Colonic mucosa (tissue), 4 donors: ENCODE measurements at regions not wholly inside any gene's neighbourhood (a gene's known extent, or its start where the extent isn't known, plus 50 kb on each side); places are given as distances from the start of the nearest gene placed in this dataset.

Experiments
- DNase-seq: peaks from one replicate; pipeline ENCODE4 v3.0.0-alpha.2; 2020
- H3K27ac ChIP-seq: fragments of 200-600 bp; one replicate; pipeline ENCODE4 v1.8.0; 2021
- H3K27me3 ChIP-seq: fragments of 200-600 bp; one replicate; pipeline ENCODE4 v1.8.0; 2021
- H3K36me3 ChIP-seq: fragments of 200-600 bp; one replicate; pipeline ENCODE4 v1.8.0; 2021
- H3K4me1 ChIP-seq: fragments of 200-600 bp; one replicate; pipeline ENCODE4 v1.8.0; 2021; ENCODE audit warnings: mild to moderate bottlenecking
- H3K4me3 ChIP-seq: fragments of 200-600 bp; one replicate; pipeline ENCODE4 v1.8.0; 2021
- H3K9ac ChIP-seq, 2 donors: one replicate each; pipeline ENCODE4 v1.7.0; 2013; ENCODE audit warnings: control low read depth in 2 of 2, low read depth in 2 of 2, low read length in 2 of 2
- H3K9me3 ChIP-seq: fragments of 200-600 bp; one replicate; pipeline ENCODE4 v1.8.0; 2021
- intact Hi-C: fragments of 100-400 bp; cut with DNase I; formaldehyde crosslinking; loops from one replicate; pipeline ENCODE4 v1.14.1; 2022
- TF ChIP-seq, protein P1 (sequence below): fragments of 200-600 bp; IDR thresholded peaks from one replicate; pipeline ENCODE4 v1.8.0; 2022; ENCODE audit warnings: antibody characterized with exemption, mild to moderate bottlenecking
- donor health status: healthy.
- donor health status: DM: no; HTN: no; CAD: no.
- donor health status: DM: no; HTN: no; CAD: no.

GRCh38 chr9:23322392-23322791, 503.6 kb downstream of the ELAVL2 start:
- Histone ChIP-seq H3K9ac (no peak overlapping the region), H3K4me3 (no peak overlapping the region)
- no peak for DNase-seq

DNA sequence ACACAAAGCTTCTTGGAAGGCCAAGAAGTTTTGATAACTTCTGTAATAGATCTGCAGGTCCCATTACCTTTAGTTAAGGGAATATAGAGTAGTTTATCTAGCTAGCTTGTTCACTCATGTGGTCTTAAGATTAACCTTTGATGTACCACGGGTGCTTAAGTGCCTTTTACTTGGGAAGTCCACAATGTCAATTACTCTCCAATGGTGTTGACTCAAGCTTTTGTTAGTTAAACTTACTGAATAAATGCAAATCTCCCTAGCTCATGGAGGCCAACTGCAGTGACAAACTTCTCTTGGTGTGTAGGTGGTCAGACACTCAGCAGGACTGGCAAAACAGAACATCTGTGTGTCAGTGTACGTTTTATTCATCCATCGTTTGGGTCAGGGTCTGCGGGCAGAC, 501.5 kb downstream of the ELAVL2 start:
- no peak overlapping the region for H3K27ac ChIP-seq
- intact Hi-C loops: no loop called here
- no peak for DNase-seq
- H3K9me3 ChIP-seq: no peaks in the 10 kb centered on the region
- no peaks in the 10 kb centered on the region for H3K36me3 ChIP-seq
- TF ChIP-seq, protein P1, sequence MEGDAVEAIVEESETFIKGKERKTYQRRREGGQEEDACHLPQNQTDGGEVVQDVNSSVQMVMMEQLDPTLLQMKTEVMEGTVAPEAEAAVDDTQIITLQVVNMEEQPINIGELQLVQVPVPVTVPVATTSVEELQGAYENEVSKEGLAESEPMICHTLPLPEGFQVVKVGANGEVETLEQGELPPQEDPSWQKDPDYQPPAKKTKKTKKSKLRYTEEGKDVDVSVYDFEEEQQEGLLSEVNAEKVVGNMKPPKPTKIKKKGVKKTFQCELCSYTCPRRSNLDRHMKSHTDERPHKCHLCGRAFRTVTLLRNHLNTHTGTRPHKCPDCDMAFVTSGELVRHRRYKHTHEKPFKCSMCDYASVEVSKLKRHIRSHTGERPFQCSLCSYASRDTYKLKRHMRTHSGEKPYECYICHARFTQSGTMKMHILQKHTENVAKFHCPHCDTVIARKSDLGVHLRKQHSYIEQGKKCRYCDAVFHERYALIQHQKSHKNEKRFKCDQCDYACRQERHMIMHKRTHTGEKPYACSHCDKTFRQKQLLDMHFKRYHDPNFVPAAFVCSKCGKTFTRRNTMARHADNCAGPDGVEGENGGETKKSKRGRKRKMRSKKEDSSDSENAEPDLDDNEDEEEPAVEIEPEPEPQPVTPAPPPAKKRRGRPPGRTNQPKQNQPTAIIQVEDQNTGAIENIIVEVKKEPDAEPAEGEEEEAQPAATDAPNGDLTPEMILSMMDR: no peak
- no peak overlapping the region for H3K4me3 ChIP-seq
- no peaks in the 10 kb centered on the region for H3K27me3 ChIP-seq
- no peaks in the 10 kb centered on the region for H3K4me1 ChIP-seq
- no peak overlapping the region for H3K9ac ChIP-seq

More at GRCh38 chr9:23322392-23322791, 503.6 kb downstream of the ELAVL2 start:
- TF ChIP-seq, protein P1: no peak
- Histone ChIP-seq H3K27me3 (no peaks in the 10 kb centered on the region), H3K27ac (no peak overlapping the region), H3K9me3 (no peaks in the 10 kb centered on the region), H3K4me1 (no peaks in the 10 kb centered on the region), H3K36me3 (no peaks in the 10 kb centered on the region)
- intact Hi-C loops: no loop called here

GRCh38 chr9:23326597-23326996, 499.4 kb downstream of the ELAVL2 start:
- H3K9ac ChIP-seq: no peak overlapping the region
- no peak for DNase-seq
- no peaks in the 10 kb centered on the region for H3K4me1 ChIP-seq
- H3K4me3 ChIP-seq: no peak overlapping the region
- no peaks in the 10 kb centered on the region for H3K36me3 ChIP-seq
- no peaks in the 10 kb centered on the region for H3K27me3 ChIP-seq
- TF ChIP-seq, protein P1: no peak
- intact Hi-C loops: no loop called here
- H3K9me3 ChIP-seq: no peaks in the 10 kb centered on the region
- no peak overlapping the region for H3K27ac ChIP-seq

DNA sequence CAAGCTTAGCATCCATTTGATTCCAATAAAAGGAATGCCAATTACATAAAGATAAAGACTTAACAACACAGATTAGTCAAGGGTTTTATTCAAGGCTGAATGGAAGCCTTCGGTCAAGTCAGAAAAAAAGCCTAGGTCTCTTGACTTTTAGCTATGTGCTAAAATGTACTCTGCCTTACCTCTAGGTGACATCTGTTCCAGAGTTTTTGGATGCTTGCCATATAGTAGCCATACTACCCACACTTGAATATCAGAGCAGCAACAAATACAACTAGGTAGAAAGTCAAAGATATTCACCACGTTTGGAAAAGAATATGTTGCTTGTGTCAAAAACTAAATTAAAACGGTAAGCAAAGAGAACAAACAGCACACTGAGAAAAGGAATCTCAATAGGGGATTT, 484.7 kb downstream of the ELAVL2 start:
- no peaks in the 10 kb centered on the region for H3K36me3 ChIP-seq

GRCh38 chr9:23342291-23342690, 483.7 kb downstream of the ELAVL2 start:
- Histone ChIP-seq H3K27me3 (no peaks in the 10 kb centered on the region), H3K36me3 (no peaks in the 10 kb centered on the region), H3K4me3 (no peak overlapping the region), H3K9ac (no peak overlapping the region), H3K4me1 (no peaks in the 10 kb centered on the region), H3K9me3 (no peaks in the 10 kb centered on the region), H3K27ac (no peak overlapping the region)
- intact Hi-C loops: no loop called here
- DNase-seq: no peak
- TF ChIP-seq, protein P1: no peak

More for the DNA sequence above, 484.7 kb downstream of the ELAVL2 start:
- H3K4me3 ChIP-seq: no peak overlapping the region
- no peaks in the 10 kb centered on the region for H3K9me3 ChIP-seq
- no peak for DNase-seq
- H3K9ac ChIP-seq: no peak overlapping the region
- no peak overlapping the region for H3K27ac ChIP-seq
- H3K4me1 ChIP-seq: no peaks in the 10 kb centered on the region
- TF ChIP-seq, protein P1: no peak
- no peaks in the 10 kb centered on the region for H3K27me3 ChIP-seq
- intact Hi-C loops: no loop called here

DNA sequence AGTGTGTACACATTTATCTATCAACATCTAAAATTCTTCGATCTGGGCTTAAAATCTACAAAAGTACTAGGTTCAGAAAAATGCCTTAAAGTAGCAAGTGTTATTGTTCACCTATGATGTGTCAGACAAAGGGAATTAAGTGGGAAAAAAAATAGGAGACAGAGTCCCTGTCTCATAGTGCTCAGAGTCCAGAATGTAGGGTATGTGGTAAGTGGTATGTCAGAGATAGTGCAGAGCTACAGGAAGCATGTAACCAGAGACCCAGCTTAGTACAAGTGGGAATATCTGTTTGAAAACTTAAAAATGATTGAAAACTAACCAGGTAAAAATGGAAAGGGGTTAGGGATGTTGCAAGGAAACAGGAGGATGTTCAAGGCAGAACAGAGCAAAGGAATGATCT, 482.8 kb downstream of the ELAVL2 start:
- intact Hi-C loops: no loop called here
- no peaks in the 10 kb centered on the region for H3K4me1 ChIP-seq
- no peaks in the 10 kb centered on the region for H3K27me3 ChIP-seq
- no peaks in the 10 kb centered on the region for H3K9me3 ChIP-seq
- H3K36me3 ChIP-seq: no peaks in the 10 kb centered on the region
- no peak overlapping the region for H3K4me3 ChIP-seq
- DNase-seq: no peak
- H3K9ac ChIP-seq: no peak overlapping the region
- TF ChIP-seq, protein P1: no peak
- H3K27ac ChIP-seq: no peak overlapping the region
